Heart left ventricle (tissue), 16 donors: ENCODE measurements at regions not wholly inside any gene's neighbourhood (a gene's known extent, or its start where the extent isn't known, plus 50 kb on each side); places are given as distances from the start of the nearest gene placed in this dataset.

Experiments
- ATAC-seq, 4 donors: fragments of 200-7000 bp; cut with Tn5 transposase; one replicate each; pipeline ENCODE4 v1.9.1; 2020 to 2022; ENCODE audit warnings: moderate library complexity in 4 of 4, mild to moderate bottlenecking in 3 of 4, moderate number of reproducible peaks in 1 of 4
- DNase-seq, 5 donors: peaks; one replicate each; pipeline ENCODE4 v3.0.0-alpha.2; 2020
- H3K27ac ChIP-seq, 12 donors: fragments of 200-600 bp; sonication (generic) in 4 of 12; one replicate each; pipeline versions ENCODE4 v1.5.0 to v1.8.0; 2016 to 2022; ENCODE audit warnings: mild to moderate bottlenecking in 2 of 12
- H3K27me3 ChIP-seq, 9 donors: fragments of 200-600 bp; sonication (generic) in 2 of 9; one replicate each; pipeline versions ENCODE4 v1.5.1 to v1.8.0; 2016 to 2022; ENCODE audit warnings: mild to moderate bottlenecking in 3 of 9
- H3K36me3 ChIP-seq, 9 donors: fragments of 200-600 bp; sonication (generic) in 2 of 9; one replicate each; pipeline versions ENCODE4 v1.5.0 to v1.8.0; 2018 to 2022; ENCODE audit warnings: mild to moderate bottlenecking in 2 of 9
- H3K4me1 ChIP-seq, 12 donors: fragments of 200-600 bp; sonication (generic) in 4 of 12; one replicate each; pipeline versions ENCODE4 v1.5.0 to v1.8.0; 2016 to 2022; ENCODE audit warnings: mild to moderate bottlenecking in 3 of 12
- H3K4me3 ChIP-seq, 12 donors: fragments of 200-600 bp; sonication (generic) in 4 of 12; one replicate each; pipeline versions ENCODE4 v1.5.0 to v1.8.0; 2017 to 2022; ENCODE audit warnings: mild to moderate bottlenecking in 9 of 12, moderate library complexity in 4 of 12
- H3K9me3 ChIP-seq, 12 donors: fragments of 200-600 bp; sonication (generic) in 4 of 12; one replicate each; pipeline versions ENCODE4 v1.5.0 to v1.8.0; 2016 to 2022; ENCODE audit warnings: mild to moderate bottlenecking in 1 of 12
- POLR2A ChIP-seq, 2 donors: fragments of 450-650 bp; IDR thresholded peaks; one replicate each; pipeline ENCODE4 v1.6.1; 2017; ENCODE audit warnings: antibody characterized with exemption in 2 of 2, mild to moderate bottlenecking in 2 of 2, moderate library complexity in 2 of 2
- WGBS, 4 donors: extraction: QIAGEN DNeasy Blood & Tissue Kit in 2 of 4; methylation state at CpG; one replicate each; pipeline versions ENCODE4 v1.1.5 to v1.1.7; 2013 to 2018; 5-methylcytosine and 5-hydroxymethylcytosine counted together
- intact Hi-C, 10 donors: fragments of 100-400 bp; cut with DNase I; formaldehyde crosslinking; loops; one replicate each; pipeline versions ENCODE4 v1.11.1 to v1.14.2; 2022
- TF ChIP-seq, protein P1 (sequence below), 12 donors: fragments of 200-600 bp; sonication (generic) in 4 of 12; IDR thresholded peaks; one replicate each; pipeline versions ENCODE4 v1.5.0 to v1.8.0; 2018 to 2022; ENCODE audit warnings: antibody characterized with exemption in 12 of 12, mild to moderate bottlenecking in 5 of 12
- donor health status: ischemic (EF 13 %, LVEDD 7.1; RV severe dilation, severe dysfunction).
- donor health status: healthy with polysubstance abuse.
- donor health status: DM: no; HTN: yes; CAD: no.
- donor health status: DM: no; HTN: no; CAD: no.
- donor health status: ischemic (EF 25% LVEDD 6.9; RV normal size, moderate dysfunction).
- donor health status: ischemic (EF 25% LVEDD 5.7; RV mildly dilated, moderate dysfunction).
- donor health status: healthy.
- donor health status: DM: yes; HTN: yes; CAD: no.
- donor health status: ischemic (EF 35%, LVEDD 5.7; RV mildly dilated, moderate dysfunction).
- donor health status: nonischemic (EF 11% LVEDD 7.7; RV severe dilation, severe dysfunction).
- donor health status: DM: yes; HTN: yes; CAD: no.
- donor health status: PGD.
- donor health status: ischemic (EF 29% LVEDD 5.4; RV normal size, mild dysfunction).
- donor health status: nonischemic (EF 23%, LVEDD 6.1; RV moderate dilation, normal function).

DNA sequence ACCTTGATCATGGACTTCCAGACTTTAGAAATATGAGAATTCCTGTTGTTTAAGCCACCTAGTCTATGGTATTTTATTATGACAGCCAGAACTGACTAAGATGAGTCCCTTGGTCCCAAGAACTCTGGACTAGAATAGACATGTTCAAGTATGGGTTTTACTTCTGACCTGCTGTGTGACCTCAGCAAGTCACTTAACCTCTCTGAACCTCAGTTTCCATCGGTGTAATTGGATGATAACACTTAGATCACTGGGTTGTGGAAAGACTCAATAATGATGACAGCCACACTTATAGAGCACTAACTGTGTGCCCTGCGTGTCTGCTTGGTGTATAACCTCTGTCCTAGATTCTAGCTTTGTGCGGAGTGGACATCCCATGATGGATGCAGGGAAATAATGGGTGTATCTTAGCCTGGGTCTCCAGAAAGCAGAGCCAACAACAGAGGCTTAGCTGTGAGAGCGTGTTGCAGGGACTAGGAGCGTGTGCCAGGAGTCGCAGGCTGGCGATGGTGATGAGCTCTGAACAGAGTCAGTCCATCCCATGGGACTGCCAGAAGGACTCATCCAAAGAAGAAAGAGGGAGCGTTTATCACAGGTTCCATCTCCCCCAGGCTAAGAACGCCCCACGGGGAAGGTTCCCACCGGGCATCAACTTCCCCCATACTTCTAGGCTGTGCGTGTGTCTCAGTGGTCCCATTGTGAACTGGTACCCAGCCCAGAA lies 93.2 kb upstream of the TP53I11 start:
- H3K9me3 ChIP-seq = peaks cover 0 to 7% (median 1%) of the 10 kb centered on the region in 12 donors
- intact Hi-C loops = loop anchor here in 1 of 10 donors (5.0 kb wide), 1 partner anchor 97 kb away; no protein-coding TSS in a partner anchor
- H3K36me3 ChIP-seq = no peaks in the 10 kb centered on the region
- H3K4me1 ChIP-seq = peaks cover 8 to 44% (median 34%) of the 10 kb centered on the region in 12 donors
- no peak overlapping the region for H3K4me3 ChIP-seq
- DNase-seq (no peak), ATAC-seq (no peak)
- no peaks in the 10 kb centered on the region for H3K27me3 ChIP-seq
- 90 to 94% (median 91%) methylated on average over 12 of the region's 12 CpGs for WGBS, 4 donors
- TF ChIP-seq, protein P1, sequence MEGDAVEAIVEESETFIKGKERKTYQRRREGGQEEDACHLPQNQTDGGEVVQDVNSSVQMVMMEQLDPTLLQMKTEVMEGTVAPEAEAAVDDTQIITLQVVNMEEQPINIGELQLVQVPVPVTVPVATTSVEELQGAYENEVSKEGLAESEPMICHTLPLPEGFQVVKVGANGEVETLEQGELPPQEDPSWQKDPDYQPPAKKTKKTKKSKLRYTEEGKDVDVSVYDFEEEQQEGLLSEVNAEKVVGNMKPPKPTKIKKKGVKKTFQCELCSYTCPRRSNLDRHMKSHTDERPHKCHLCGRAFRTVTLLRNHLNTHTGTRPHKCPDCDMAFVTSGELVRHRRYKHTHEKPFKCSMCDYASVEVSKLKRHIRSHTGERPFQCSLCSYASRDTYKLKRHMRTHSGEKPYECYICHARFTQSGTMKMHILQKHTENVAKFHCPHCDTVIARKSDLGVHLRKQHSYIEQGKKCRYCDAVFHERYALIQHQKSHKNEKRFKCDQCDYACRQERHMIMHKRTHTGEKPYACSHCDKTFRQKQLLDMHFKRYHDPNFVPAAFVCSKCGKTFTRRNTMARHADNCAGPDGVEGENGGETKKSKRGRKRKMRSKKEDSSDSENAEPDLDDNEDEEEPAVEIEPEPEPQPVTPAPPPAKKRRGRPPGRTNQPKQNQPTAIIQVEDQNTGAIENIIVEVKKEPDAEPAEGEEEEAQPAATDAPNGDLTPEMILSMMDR (IDR thresholded peaks at IDR 0.05) = no peak
- no peak for TF ChIP-seq POLR2A (IDR thresholded peaks at IDR 0.05)
- H3K27ac ChIP-seq = no peak overlapping the region

DNA sequence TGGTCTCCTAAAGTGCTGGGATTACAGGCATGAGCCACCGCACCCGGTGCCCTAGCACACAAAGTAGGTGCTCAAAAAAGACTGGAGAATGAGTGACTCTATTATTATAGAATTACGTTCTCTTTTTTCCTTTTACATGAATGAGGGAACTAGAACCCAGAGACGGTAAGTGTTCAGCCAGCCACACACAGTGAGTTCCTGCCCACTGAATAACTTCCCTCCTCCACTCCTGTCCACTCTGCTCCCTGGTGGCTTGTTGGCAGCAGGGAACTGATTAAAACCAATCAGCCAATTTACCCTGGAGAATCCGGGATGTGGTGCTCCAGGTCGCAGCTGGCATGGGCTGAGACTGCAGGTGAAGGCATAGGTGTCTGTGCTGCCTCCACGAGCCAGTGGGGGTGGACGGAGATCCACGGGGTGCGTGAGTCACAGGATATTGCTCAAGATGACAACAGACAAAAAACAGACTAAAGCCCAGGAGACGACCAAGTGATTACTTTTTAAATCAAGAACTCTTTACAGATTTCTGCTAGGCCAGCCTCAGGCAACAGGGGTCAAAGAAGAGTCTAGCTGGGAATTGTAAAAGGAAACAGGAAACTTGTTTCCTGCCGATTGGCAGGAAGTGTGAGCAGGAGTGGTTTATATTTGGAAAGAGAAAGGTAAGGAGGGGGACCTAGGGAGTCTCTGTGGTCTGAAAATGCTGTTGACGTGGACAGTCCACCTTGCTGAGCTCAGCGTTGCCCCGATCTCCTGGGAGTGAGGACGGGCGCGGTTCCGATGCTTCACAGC lies 95.2 kb upstream of the TP53I11 start:
- TF ChIP-seq, protein P1 (IDR thresholded peaks at IDR 0.05) = peak in 1 of 12 donors; percentile 5
- no peak for TF ChIP-seq POLR2A (IDR thresholded peaks at IDR 0.05)
- intact Hi-C loops = loop anchor here in 1 of 10 donors (2.0 kb wide), 1 partner anchor 19 kb away; no protein-coding TSS in a partner anchor
- WGBS, 4 donors = 47 to 60% (median 51%) methylated on average over 19 of the region's 19 CpGs
- Histone ChIP-seq H3K36me3 (no peaks in the 10 kb centered on the region), H3K4me1 (peaks cover 8 to 55% (median 43%) of the 10 kb centered on the region in 12 donors), H3K27ac (peak overlapping the region in 11 of 12 donors; percentile 32 to 81 (median 63)), H3K4me3 (peak overlapping the region in 1 of 12 donors; percentile 1), H3K27me3 (no peaks in the 10 kb centered on the region), H3K9me3 (no peaks in the 10 kb centered on the region)
- peak in 4 of 5 donors; percentile 55 to 70 (median 58) for DNase-seq
- ATAC-seq = peak in 3 of 4 donors; percentile 58 to 63 (median 59)

DNA sequence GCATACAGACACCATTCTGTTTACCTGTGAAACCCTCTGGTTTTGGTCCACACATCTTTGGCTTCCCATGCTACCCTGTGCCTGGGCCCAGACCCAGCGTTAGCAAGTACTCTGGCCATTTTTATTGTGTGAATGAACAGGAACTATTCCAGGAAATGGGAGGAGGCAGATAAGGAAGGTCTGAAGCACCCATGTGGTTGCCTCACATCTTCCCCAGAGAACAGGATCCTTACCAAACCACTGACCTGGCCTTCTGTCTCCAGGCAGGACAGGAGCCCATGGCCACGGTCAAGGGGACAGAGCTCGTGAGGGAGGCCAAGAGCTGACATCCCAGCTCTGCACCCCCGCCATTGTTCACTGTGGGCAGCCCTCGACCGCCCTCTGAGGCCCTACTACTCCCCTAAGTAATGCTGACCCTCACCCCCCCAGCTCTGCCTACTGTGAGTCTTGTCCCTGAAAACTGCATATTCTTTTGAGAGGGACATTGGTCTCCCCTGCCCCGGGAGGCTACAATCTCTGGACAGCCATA lies 97.7 kb upstream of the TP53I11 start:
- Histone ChIP-seq H3K9me3 (no peaks in the 10 kb centered on the region), H3K4me3 (no peak overlapping the region), H3K36me3 (no peaks in the 10 kb centered on the region), H3K27ac (peak overlapping the region in 10 of 12 donors; percentile 44 to 85 (median 70)), H3K27me3 (no peaks in the 10 kb centered on the region), H3K4me1 (peaks cover 8 to 55% (median 43%) of the 10 kb centered on the region in 12 donors)
- peak in 2 of 5 donors; percentile 20 to 37 for DNase-seq
- TF ChIP-seq, protein P1 (IDR thresholded peaks at IDR 0.05) = no peak
- peak in 3 of 4 donors; percentile 17 to 47 (median 46) for ATAC-seq
- WGBS, 4 donors = 58 to 76% (median 67%) methylated on average over 7 of the region's 7 CpGs
- intact Hi-C loops = no loop called here
